Karpas-422 (cell line): ENCODE measurements at regions not wholly inside any gene's neighbourhood (a gene's known extent, or its start where the extent isn't known, plus 50 kb on each side); places are given as distances from the start of the nearest gene placed in this dataset.
A peak's percentile ranks its signal among the peaks of the same experiment; 100 is the strongest.
"Not testable (repeated sequence)": the region's sequence is repeated elsewhere in the genome, so short reads cannot be mapped to it uniquely, and the experiment has no call there.

ENCODE experiments used
- DNase-seq: peaks from one replicate; pipeline ENCODE4 v3.0.0-alpha.2; 2015
- H2AFZ ChIP-seq: fragments of 200-600 bp; sonication (generic); 2 replicates; pipeline ENCODE4 v1.6.1; 2014; ENCODE audit warnings: antibody characterized with exemption, low read length, mixed read lengths
- H3K27ac ChIP-seq: fragments of 200-600 bp; sonication (generic); 2 replicates; pipeline ENCODE4 v1.5.1; 2014; ENCODE audit warnings: mild to moderate bottlenecking, low read length, moderate library complexity
- H3K27me3 ChIP-seq: fragments of 200-600 bp; sonication (generic); 2 replicates; pipeline ENCODE4 v1.6.1; 2014; ENCODE audit warnings: low read length, mixed read lengths
- H3K36me3 ChIP-seq: fragments of 200-600 bp; sonication (generic); 2 replicates; pipeline ENCODE4 v1.6.1; 2014; ENCODE audit warnings: low read length, mixed read lengths; ENCODE audit not compliant: insufficient read depth
- H3K4me1 ChIP-seq: fragments of 200-600 bp; sonication (generic); 2 replicates; pipeline ENCODE4 v1.6.1; 2014; ENCODE audit warnings: mild to moderate bottlenecking, low read length, mixed read lengths
- H3K4me2 ChIP-seq: fragments of 200-600 bp; sonication (generic); 2 replicates; pipeline ENCODE4 v1.6.1; 2014; ENCODE audit warnings: low read length, low read depth, mild to moderate bottlenecking; ENCODE audit not compliant: poor library complexity, severe bottlenecking
- H3K4me3 ChIP-seq: fragments of 200-600 bp; sonication (generic); 2 replicates; pipeline ENCODE4 v1.5.1; 2014; ENCODE audit warnings: mild to moderate bottlenecking, antibody characterized with exemption, low read length, mixed read lengths
- H3K79me2 ChIP-seq: fragments of 200-600 bp; sonication (generic); 2 replicates; pipeline ENCODE4 v1.6.1; 2014; ENCODE audit warnings: mild to moderate bottlenecking, low read length, mixed read lengths
- H3K9ac ChIP-seq: fragments of 200-600 bp; sonication (generic); 2 replicates; pipeline ENCODE4 v1.6.0; 2014; ENCODE audit warnings: low read length
- H3K9me2 ChIP-seq: fragments of 200-600 bp; sonication (generic), shearing (Covaris generic); replicated peaks from 2 replicates; pipeline ENCODE4 v1.6.0; 2014; ENCODE audit warnings: mild to moderate bottlenecking, low read length, moderate library complexity; ENCODE audit not compliant: insufficient read depth
- H3K9me3 ChIP-seq: fragments of 300-700, 200-600 bp; sonication (generic); 2 replicates; pipeline ENCODE4 v1.6.1; 2014; ENCODE audit warnings: low read length, mixed read lengths
- H4K20me1 ChIP-seq: fragments of 200-600 bp; sonication (generic); 2 replicates; pipeline ENCODE4 v1.6.1; 2014; ENCODE audit warnings: mild to moderate bottlenecking, antibody characterized with exemption, low read length, low read depth; ENCODE audit not compliant: insufficient read depth

DNA sequence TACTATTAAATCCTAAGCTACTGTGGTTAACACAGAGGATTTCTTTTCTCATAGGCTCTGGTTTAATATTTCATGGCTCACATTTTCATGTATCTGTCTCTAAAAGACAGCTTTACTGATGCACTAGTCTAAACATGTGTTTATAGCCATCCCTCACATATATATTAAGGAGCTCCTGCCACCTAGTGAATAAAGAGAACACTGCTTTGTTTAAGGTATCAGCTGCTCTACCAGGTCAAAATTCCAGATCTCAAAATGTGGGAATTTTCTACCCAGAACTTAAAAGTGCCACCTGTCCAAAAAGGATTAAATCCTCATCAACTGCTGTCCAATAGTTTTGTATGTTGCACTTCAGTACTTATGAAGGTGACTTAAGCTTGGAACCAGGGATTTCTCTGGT is 188.5 kb upstream of the TEX13C start:
- Histone ChIP-seq H3K27ac (no peak overlapping the region), H3K36me3 (no peaks in the 10 kb centered on the region), H3K9ac (no peak overlapping the region), H4K20me1 (no peaks in the 10 kb centered on the region), H2AFZ (no peak overlapping the region), H3K9me3 (no peaks in the 10 kb centered on the region), H3K4me2 (no peak overlapping the region), H3K4me1 (no peaks in the 10 kb centered on the region), H3K27me3 (no peaks in the 10 kb centered on the region), H3K4me3 (no peak overlapping the region), H3K79me2 (no peaks in the 10 kb centered on the region), H3K9me2 (no peaks in the 10 kb centered on the region)
- DNase-seq = peak; percentile 44

DNA sequence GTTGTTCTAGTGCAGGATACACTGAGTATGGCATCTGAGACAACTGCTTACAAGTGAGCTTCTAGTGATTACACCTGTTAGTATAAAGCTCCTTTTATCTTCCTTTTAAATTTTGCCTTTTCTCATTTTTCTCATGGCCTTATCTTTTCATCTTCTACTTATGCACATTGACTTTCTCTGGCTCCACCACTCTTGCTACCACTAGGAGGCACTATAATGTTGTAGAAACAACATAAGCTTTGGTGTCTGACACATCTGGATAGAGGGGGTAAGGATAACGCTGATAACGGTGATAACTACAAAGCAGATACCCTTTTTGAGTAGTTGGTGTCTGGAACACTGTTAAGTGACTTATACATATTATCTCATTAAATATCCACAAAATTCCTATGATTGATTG is 187.4 kb upstream of the TEX13C start:
- no peak overlapping the region for H3K4me2 ChIP-seq
- no peak overlapping the region for H2AFZ ChIP-seq
- no peaks in the 10 kb centered on the region for H3K79me2 ChIP-seq
- no peak overlapping the region for H3K9ac ChIP-seq
- DNase-seq = peak; percentile 82
- no peaks in the 10 kb centered on the region for H3K9me3 ChIP-seq
- no peaks in the 10 kb centered on the region for H3K27me3 ChIP-seq
- no peaks in the 10 kb centered on the region for H4K20me1 ChIP-seq
- H3K27ac ChIP-seq = no peak overlapping the region
- no peaks in the 10 kb centered on the region for H3K36me3 ChIP-seq
- no peak overlapping the region for H3K4me3 ChIP-seq
- no peaks in the 10 kb centered on the region for H3K9me2 ChIP-seq
- no peaks in the 10 kb centered on the region for H3K4me1 ChIP-seq

DNA sequence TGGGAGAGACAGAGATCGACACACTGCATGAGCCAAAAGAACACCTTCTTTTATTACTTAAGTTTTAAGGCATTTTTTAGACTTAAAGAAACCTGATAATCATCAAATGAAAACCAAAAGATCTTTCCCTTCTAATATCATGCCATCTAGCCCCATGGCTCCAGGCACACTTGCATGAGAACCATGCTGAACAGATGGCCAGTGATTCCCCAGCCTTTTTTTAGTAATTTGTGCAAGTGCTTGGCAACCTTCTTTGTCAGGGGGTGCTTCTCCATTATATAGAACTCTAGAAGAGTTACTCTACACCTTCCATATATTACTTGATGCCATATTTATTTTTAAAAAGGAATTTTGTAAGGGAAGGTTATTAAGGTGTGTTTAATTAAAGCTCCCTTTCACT is 182.2 kb upstream of the TEX13C start:
- no peak overlapping the region for H3K4me2 ChIP-seq

DNA sequence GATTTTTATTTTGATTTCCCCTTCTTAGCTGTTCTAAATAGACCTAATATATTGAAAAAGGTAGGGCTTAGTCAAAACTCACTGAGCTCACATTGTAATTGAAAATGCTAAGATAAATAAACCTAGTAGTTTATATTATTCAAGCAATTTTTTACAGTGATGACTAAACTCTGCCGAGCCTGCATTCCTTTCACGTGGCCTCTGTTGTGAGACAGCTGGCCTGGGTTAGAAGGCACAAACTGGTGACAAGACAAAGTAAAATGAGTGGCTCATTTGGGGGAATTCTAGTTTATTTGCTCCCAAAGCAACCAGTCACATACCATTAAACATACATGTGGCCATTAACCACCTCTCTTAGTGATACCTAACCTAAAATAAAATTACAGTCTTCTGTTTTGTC is 169.4 kb upstream of the TEX13C start:
- no peaks in the 10 kb centered on the region for H3K36me3 ChIP-seq
- H3K9me3 ChIP-seq = no peaks in the 10 kb centered on the region
- H2AFZ ChIP-seq = no peak overlapping the region
- no peak overlapping the region for H3K4me3 ChIP-seq
- H3K9ac ChIP-seq = no peak overlapping the region
- no peak for DNase-seq
- no peaks in the 10 kb centered on the region for H4K20me1 ChIP-seq
- no peaks in the 10 kb centered on the region for H3K79me2 ChIP-seq
- no peaks in the 10 kb centered on the region for H3K9me2 ChIP-seq
- no peaks in the 10 kb centered on the region for H3K27me3 ChIP-seq
- H3K4me2 ChIP-seq = no peak overlapping the region
- no peaks in the 10 kb centered on the region for H3K4me1 ChIP-seq
- no peak overlapping the region for H3K27ac ChIP-seq

More for the DNA sequence above, 182.2 kb upstream of the TEX13C start:
- no peak for DNase-seq
- H3K27ac ChIP-seq = no peak overlapping the region
- H3K27me3 ChIP-seq = no peaks in the 10 kb centered on the region
- no peaks in the 10 kb centered on the region for H4K20me1 ChIP-seq
- H3K4me3 ChIP-seq = no peak overlapping the region
- H3K4me1 ChIP-seq = no peaks in the 10 kb centered on the region
- H3K9me2 ChIP-seq = no peaks in the 10 kb centered on the region
- no peak overlapping the region for H2AFZ ChIP-seq
- H3K9ac ChIP-seq = no peak overlapping the region
- no peaks in the 10 kb centered on the region for H3K9me3 ChIP-seq
- H3K79me2 ChIP-seq = no peaks in the 10 kb centered on the region
- no peaks in the 10 kb centered on the region for H3K36me3 ChIP-seq

DNA sequence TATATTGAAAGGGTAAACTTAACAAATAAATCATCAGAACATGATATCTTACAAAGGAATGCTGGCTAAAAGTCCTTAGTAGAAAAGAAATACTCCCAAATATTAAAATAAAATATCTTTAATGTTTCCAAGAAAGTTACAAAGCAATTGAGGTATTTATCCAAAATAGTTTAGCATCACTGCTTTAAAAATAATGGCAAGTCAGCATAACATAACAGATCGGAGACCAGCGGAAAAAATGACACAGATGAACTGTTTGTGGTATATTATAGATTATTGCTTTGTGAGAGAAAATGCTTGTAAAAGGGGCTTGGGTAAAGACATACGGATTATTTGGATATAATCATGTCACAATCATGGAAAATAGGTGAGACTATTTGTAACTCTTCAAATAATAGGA is 168.5 kb upstream of the TEX13C start:
- no peaks in the 10 kb centered on the region for H3K27me3 ChIP-seq
- no peaks in the 10 kb centered on the region for H3K79me2 ChIP-seq
- H3K27ac ChIP-seq = no peak overlapping the region
- no peak overlapping the region for H3K9ac ChIP-seq
- H3K4me2 ChIP-seq = no peak overlapping the region
- H2AFZ ChIP-seq = no peak overlapping the region
- no peak for DNase-seq
- no peaks in the 10 kb centered on the region for H3K4me1 ChIP-seq
- H4K20me1 ChIP-seq = no peaks in the 10 kb centered on the region
- H3K9me3 ChIP-seq = no peaks in the 10 kb centered on the region
- H3K9me2 ChIP-seq = no peaks in the 10 kb centered on the region
- no peaks in the 10 kb centered on the region for H3K36me3 ChIP-seq
- no peak overlapping the region for H3K4me3 ChIP-seq

DNA sequence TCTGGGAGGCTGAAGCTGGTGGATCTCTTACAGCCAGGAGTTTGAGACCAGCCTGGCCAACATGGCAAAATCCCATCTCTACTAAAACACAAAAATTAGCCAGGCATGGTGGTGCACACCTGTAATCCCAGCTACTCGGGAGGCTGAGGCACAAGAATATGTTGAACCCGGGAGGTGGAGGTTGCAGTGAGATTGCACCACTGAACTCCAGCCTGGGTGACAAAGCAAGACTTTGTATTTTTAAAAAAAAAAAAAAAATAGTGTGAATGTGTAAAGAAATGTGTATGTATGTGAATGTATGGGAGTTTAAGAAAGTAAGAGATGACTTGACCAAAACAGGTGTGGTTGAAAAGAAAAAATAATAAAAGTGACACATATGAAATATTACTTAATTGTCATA is 167.7 kb upstream of the TEX13C start:
- Histone ChIP-seq H4K20me1 (no peaks in the 10 kb centered on the region), H3K36me3 (no peaks in the 10 kb centered on the region), H3K4me3 (no peak overlapping the region), H3K4me2 (no peak overlapping the region), H2AFZ (no peak overlapping the region), H3K9me3 (no peaks in the 10 kb centered on the region), H3K27me3 (no peaks in the 10 kb centered on the region), H3K9me2 (no peaks in the 10 kb centered on the region), H3K9ac (no peak overlapping the region), H3K79me2 (no peaks in the 10 kb centered on the region), H3K27ac (no peak overlapping the region), H3K4me1 (no peaks in the 10 kb centered on the region)
- no peak for DNase-seq

DNA sequence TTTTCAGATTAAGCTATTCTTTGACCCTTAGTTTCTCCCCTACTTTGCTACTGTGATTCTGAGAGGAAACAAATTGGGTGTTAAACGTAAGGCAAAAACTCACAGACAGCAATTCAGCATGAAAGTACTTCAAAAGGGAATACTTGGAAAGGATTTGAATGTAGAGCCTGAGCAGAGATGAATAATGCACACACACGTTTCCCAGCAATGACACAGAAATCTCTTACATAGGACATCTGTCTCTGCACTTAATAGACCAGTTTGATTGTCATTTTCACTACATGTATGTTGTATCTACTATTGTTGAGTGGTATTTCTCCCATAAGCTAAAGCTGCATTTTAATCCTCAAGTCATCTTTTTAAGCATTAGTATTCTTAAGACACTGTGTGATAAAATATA is 166.1 kb upstream of the TEX13C start:
- Histone ChIP-seq H3K27me3 (no peaks in the 10 kb centered on the region), H4K20me1 (no peaks in the 10 kb centered on the region), H3K9ac (no peak overlapping the region), H3K9me2 (no peaks in the 10 kb centered on the region), H3K4me3 (no peak overlapping the region), H3K79me2 (no peaks in the 10 kb centered on the region), H3K4me2 (no peak overlapping the region), H2AFZ (no peak overlapping the region), H3K9me3 (no peaks in the 10 kb centered on the region; the same call in 1 of the 2 replicates), H3K27ac (no peak overlapping the region), H3K4me1 (no peaks in the 10 kb centered on the region), H3K36me3 (no peaks in the 10 kb centered on the region)
- DNase-seq = no peak

DNA sequence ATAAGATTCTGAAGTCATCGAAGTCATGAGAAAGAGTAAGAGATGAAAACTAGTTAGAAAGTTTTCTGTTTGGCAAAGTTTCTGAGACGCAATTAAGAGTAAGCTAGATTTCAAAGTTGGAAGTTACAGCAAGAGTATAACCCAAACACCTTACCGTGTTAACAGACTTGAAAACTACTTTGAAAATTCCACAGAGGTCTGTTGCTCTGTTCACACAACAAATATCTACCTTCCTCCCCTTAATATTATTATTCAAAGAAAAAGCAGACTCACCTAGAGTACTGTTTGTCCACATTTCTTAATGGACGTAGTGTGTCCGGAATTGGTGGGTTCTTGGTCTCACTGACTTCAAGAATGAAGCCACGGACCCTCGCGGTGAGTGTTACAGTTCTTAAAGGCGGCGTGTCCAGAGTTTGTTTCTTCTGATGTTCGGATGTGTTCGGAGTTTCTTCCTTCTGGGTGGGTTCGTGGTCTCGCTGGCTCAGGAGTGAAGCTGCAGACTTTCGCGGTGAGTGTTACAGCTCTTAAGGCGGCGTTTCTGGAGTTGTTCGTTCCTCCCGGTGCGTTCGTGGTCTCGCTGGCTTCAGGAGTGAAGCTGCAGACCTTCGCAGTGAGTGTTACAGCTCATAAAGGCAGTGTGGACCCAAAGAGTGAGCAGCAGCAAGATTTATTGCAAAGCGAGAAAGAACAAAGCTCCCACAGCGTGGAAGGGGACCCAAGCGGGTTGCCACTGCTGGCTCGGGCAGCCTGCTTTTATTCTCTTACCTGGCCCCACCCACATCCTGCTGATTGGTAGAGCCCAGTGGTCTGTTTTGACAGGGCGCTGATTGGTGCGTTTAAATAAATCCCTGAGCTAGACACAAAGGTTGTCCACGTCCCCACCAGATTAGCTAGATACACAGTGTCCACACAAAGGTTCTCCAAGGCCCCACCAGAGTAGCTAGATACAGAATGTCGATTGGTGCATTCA is 165.1 kb upstream of the TEX13C start:
- H3K9me3 ChIP-seq, H3K27ac ChIP-seq, DNase-seq, H3K4me2 ChIP-seq, H3K27me3 ChIP-seq, H3K79me2 ChIP-seq, H3K9ac ChIP-seq, H3K36me3 ChIP-seq, H3K4me1 ChIP-seq, H3K4me3 ChIP-seq, H3K9me2 ChIP-seq, H2AFZ ChIP-seq, H4K20me1 ChIP-seq: not testable (repeated sequence)
